HG03571 (cell line): ENCODE measurements at regions not wholly inside any gene's neighbourhood (a gene's known extent, or its start where the extent isn't known, plus 50 kb on each side); places are given as distances from the start of the nearest gene placed in this dataset.
"Not testable (repeated sequence)": the region's sequence is repeated elsewhere in the genome, so short reads cannot be mapped to it uniquely, and the experiment has no call there.

Experiments
- ATAC-seq: cut with Tn5 transposase; IDR thresholded peaks from one replicate; pipeline ENCODE4 v1.9.1; 2021; ENCODE audit not compliant: unreplicated experiment

DNA sequence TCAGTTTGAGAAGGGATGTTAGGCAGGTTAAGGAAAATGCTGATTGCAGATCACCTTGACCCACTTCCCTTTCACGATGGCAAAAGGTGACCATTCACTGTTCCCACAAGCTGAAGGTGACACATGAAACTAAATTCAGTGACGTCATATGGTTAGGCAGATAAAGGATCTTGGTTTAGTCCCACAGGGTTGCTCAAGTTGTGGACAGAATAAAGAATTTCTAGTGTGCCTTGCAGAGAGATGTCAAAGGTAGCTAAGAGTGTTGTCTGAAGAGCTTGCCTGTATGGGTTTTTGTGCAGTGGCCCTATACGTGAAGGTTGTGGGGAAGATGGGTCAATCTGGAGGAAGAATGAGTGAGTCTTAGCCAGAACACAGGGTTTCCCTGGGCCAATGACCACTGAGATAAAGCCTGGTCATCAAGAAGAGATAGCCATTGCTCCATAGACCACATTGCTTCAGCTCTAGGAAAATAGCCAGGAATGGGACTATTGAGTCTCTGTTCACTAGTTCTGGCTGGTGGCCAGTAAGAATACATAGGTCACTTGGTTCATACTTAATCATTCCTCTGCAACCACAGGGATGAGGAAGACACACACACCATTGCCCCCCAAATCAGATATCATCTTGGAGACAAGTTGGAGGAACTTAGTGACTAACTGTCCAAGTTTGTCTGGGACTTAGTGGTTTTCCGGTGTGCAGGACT lies 148.5 kb upstream of the ATXN1 start:
- ATAC-seq: no peak

DNA sequence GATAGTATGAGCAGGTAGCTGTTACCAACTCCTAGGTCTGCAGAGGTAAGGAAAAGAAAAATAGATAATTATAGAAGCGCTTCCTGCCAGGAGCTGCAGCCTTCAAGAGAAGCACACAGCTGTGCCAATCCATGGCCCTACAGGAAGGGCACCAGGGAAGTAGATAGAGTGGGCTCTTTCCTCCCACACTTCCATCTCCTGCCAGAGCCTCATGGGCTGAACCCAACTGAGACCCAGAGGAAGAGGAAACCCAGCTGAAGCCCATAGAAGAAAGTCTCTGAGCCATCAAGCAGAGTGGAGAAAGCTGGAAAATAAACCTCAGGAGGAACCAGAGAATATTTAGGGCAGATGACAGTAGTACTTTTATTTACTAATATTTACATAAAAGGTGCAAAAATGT lies 146.7 kb upstream of the ATXN1 start:
- no peak for ATAC-seq

DNA sequence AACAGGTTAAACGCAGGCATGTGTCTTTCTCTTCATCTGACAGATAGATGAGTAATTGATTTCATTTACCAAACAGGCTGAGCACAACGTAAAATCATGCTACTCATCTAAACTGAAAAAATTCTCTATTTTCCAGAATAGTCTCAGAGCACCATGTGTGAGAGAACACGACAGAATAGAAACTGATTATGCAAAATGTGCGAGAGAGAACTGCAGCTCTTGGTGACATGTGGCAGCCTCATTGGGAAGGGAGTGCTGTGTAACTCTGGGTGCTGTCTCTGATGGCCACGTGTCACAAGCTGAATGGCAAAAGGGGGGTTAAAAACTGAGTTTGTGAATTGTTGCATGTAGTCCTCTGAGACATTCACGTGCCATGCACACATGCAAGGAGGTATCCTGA lies 143.7 kb upstream of the ATXN1 start:
- ATAC-seq: no peak

DNA sequence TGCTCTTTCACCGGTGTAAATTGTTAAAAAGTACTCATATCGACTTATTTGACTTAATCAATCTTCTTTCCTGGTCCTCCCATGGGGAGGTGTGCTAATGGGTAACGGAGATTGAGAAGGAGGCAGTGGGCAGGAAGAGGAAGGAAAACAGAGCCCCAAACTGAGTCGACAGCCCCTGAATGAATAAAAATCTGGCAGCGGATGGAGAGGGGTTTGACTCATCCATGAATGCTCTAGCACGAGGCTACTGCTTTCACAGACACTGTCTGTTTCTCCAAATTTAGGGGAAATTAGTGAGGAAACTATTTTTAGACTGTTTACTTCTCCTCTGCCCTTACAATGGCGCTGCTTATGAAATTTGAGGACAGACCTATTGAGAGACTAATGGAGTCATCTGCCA lies 142.2 kb upstream of the ATXN1 start:
- no peak for ATAC-seq

DNA sequence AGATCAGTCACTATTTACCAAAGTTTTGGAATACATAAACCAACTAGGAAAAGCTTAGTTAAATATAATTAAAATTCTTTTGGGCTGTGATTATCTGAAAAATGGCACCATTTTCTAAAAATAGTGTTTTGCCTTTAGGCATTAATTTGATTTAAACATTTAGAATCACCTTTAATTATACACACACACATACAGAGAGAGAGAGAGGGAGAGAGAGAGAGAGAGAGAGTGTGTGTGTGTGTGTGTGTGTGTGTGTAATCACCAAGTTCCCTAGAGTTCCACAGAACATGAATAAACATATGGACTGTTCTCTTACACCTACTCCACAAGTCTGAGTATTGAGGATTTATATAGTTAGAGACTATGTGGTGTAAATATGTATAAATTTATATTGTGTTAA lies 141.2 kb upstream of the ATXN1 start:
- ATAC-seq: no peak

DNA sequence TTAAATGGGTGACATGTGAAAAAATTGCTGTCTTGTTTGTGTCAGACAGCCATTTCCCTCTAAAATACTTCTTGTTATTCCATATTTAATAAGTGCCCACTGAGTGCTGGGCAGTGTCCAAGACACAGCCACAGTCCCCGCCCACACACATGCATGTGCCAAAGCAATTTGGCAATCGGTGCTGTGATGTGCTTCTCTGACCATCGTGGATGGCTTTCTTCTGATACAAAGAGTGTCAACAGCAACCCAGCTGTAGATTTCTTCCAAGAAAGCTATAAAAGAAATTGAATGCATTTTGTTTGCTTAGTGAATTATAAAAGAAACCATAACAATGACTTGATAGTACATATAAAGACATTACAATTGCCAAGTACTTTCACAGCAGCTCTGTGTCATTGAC lies 140.5 kb upstream of the ATXN1 start:
- no peak for ATAC-seq

DNA sequence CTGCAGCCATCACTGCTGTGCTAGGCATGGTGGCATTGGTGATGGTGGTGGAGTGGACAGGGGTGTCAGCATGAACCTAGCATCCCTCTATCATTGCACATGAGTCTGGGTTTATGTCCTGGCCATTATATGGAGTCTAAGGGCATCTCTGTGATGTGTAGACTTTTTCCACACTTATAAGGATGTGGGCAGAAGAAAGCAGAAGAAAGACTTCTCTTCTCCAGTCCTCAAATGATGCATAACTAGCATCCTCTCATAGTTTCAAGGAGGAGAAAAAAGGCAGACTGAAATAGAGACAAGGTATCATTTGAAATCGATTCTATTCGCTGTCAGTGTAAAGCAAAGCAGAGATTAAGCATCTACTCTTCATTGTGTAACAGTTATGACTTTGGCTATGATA lies 140.0 kb upstream of the ATXN1 start:
- ATAC-seq: no peak

DNA sequence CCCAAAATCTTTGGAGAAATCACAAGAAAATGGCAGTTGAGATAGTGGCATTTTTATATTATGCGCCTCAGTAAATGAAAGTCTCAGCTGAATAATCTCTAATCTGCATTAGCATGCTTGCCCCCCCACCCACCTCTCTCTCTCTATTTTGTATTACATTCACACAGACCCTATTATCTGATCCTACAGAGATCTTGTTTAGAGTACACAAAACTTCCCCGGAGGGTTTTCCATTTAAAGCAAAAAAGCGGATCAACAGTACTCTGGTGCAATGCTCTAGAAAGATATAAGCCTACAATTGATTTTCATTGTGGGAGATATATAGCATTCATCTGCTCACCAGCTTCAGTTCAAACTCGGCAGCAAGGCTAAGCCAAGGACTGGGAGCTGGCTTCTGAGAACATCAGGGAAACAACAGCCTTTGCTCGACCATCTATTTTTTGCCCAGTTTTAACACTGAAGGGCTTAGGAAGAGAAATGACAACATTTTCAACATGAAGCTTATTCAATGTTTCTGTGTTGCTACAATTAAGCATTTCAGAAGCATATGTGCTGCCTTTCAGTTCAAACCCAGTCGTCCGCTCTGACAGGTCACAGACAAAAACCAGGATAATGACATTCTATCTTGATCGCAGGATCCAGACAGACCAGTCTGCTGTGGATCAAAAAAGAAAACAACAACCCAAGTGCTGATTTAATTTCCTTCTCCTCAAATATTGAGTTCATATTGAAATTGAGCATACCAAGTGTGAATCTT lies 137.6 kb upstream of the ATXN1 start:
- no peak for ATAC-seq

DNA sequence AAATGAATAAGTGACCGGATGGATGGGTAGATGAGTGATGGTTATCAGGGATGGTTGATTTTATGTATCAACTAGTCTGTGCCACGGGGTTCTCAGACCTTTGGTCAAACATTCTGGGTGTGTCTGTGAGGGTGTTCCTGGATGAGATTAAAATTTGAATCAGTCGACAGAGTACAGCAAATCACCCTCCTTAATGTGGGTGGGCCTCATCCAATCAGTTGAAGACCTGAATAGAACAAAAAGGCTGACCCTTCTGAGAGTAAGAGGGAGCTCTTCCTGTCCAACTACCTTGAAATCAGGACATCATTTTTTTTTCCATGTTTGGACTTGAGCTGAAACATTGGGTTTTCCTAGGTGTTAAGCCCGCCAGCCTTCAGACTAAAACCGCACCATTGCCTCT lies 136.4 kb upstream of the ATXN1 start:
- no peak for ATAC-seq

DNA sequence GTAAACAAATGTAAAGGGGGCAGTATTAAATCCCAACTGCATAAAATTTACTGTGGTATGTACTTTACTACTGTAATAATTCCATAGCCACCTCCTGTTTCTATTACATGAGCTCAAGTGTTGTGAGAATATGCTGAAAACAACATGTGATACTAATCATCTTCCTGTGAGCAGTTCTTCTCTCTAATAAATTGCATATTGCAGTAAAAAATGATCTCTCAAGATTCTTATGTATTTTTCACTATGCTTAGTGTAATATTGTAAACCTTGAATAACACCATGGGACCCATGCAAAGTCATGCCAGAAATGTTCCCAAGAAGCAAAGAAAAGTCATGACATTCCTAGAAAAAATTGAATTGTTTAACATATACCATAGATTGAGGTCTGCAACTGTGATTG lies 133.0 kb upstream of the ATXN1 start:
- ATAC-seq: no peak

DNA sequence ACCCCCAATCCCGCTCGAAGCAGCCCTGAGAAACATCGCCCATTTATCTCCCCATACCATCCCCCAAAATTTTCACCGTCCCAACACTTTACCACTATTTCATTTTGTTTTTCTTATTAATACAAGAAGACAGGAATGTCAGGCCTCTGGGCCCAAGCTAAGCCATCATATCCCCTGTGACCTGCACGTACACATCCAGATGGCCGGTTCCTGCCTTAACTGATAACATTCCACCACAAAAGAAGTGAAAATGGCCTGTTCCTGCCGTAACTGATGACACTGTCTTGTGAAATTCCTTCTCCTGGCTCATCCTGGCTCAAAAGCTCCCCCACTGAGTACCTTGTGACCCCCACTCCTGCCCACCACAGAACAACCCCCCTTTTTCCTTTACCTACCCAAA lies 129.8 kb upstream of the ATXN1 start:
- not testable (repeated sequence) for ATAC-seq

DNA sequence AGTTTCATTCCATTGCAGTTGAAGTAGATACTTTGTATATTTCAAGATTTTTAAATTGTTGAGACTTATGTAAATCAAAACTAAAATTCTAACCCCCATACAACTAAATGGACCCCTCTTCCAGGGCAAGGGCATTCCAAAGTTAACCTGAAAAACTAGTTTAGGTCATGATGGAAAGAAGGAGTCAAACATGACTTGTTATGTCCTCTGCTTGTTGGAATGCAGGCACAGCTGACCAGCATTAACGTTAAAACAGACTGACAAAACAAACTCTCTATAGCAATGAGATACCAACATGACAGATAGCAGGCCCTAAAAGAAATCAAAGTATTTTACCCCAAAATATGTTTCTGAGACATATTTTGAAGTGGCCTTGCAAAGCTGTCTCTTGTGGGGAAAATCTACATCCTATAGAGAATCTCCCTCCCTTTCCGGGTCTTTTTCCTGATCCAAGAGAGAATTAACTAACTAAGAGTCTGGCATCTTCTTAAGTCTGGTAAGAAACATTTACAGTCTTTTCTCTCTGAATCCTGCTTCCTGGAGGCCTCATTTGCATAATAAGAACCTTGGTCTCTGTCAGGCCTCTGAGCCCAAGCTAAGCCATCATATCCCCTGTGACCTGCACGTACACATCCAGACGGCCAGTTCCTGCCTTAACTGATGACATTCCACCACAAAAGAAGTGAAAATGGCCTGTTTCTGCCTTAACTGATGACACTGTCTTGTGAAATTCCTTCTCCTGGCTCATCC lies 124.3 kb upstream of the ATXN1 start:
- no peak for ATAC-seq

DNA sequence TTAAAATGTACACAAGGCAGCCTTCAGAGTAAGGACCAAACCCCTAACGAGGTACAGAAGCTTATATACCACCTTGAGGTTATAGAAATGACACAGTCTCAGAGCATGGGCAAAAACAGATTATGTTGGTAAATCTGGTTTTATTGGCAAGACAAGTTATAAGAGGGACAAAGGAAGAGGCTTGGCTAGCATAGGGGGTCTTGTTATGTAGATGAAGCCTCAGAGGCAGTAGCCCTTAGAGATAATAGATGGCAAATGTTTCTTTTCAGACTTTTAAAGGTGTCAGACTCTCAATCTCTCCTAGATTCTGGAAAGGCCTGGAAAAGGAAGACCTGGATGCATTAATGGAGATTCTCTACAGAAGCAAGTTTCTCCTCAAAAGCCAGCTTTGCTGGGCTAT lies 123.3 kb upstream of the ATXN1 start:
- no peak for ATAC-seq

DNA sequence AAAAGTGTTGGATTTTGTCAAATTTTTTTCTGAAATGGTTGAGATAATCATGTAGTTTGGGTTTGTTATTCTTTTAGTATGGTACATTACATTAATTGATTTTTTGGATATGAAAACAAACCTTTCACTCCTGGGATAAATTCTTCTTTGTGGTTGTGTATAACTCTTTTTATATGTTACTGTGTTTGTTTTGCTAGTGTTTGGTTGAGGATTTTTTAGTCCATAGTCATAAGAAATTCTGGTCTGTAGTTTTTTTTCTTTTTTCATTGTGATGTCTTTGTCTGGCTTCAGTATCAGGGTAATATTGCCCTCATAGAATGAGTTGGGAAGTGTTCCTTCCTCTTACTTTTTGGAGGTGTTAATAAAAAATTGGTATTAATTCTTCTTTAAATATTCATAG lies 122.2 kb upstream of the ATXN1 start:
- no peak for ATAC-seq

DNA sequence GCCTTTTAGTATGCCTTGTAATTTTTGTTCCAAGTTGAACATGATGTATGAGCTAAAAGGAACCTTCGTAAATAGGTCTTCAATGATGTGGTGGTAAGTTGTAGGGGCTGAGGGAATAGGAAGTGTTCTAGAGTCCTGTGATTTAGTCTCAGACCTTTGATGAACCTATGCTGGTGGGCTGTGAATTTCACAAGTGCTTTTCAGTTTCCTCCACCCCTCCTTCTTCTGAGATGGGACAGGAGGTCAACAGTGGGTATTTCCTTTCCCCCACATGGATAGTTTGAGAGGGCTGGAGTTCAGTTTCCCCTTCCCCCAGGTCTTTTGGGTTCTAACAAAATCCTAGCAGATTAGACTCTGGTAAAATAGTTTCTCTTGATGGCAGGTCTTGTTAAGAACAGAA lies 121.0 kb upstream of the ATXN1 start:
- ATAC-seq: no peak

DNA sequence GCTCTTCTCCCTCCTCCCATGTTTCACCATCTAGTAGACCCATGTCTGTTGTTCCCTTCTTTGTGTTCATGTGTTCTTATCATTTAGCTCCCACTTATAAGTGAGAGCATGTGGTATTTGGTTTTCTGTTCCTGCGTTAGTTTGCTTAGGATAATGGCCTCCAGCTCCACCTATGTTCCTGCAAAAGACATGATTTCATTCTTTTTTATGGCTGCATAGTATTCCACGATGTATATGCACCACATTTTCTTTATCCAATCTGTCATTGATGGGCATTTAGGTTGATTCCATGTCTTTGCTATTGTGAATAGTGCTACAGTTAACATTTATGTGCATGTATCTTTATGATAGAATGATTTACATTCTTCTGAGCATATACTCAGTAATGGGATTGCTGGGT lies 115.6 kb upstream of the ATXN1 start:
- not testable (repeated sequence) for ATAC-seq

DNA sequence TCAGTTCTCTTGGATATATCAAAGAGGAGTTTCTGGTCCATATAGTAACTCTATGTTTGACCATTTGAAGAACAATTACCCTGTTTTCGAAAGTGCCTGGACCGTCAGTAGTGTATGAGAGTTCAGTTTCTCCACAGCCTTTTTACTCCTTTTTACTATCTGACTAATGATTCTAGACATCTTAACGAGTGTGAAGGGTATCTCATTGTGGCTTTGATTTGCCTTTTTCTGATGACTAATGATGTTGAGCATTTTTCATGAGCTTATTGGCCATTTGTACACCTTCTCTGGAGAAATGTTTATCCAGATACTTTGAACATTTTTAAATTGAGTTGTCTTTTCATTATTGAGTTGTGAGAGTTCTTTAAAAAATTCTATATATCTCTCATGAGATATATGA lies 114.9 kb upstream of the ATXN1 start:
- no peak for ATAC-seq

DNA sequence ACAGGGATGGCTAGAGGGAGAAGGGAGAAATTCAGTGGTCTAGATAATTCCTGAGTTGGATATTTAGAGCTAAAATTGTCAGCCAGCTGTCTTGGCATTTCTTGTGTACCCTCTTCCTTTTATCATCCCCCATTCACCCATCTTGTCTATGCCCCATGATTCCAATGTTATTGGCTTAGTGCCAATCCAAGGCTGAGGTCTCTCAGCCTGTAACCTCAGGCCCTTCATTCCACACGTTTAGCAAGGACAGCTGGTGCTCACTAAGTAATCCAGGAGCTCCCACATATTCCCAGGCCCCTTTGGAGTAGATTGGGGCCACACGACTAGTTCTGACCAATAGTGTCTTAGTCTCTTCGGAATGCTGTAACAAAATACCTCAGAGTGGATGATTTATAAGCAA lies 112.4 kb upstream of the ATXN1 start:
- no peak for ATAC-seq

DNA sequence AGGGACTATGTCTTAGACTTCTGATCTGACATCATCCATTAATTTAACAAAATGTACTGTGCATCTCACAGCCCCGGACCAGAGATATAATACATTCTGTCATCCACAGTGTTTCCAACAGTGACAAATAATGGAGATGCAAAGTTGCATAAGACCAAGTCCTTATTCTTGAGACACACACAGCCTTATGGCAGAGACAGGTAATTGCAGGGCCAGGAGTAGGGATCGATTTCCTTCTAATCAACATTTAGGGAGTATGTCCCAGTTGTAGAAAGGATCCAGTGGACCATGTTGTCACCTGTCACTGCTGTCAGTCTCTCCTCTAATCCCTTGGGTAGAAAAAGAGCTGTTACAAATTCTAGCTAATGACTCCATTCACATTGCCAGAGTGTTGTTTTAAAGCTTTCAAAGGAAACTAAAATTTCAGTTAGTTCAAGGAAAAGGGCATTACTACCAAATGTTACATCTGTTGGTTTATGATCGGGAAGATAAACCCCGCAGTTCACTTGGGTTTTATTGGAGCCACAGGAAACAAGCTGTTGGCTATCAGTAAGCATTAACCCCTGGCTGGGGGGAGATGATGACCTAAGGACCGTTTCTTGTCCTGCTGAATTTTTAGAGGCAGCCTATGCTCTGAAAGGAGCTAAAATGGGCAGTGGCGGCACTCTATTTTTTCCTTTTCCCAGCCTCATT lies 111.4 kb upstream of the ATXN1 start:
- no peak for ATAC-seq

DNA sequence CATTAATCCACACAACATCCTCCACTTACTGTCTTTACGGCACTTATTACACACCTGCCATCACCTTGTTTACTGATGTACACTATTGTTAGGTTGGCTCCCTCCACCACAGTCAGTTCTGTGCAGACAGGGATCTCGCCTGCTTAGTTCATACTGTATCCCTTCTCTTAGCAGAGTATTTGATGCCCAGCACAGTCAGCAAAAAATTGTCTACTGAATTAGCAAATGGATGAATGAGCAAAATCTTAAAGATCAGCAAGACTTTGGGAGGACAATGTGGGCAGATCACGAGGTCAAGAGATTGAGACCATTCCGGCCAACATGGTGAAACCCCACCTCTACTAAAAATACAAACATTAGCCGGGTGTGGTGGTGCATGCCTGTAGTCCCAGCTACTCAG lies 109.8 kb upstream of the ATXN1 start:
- ATAC-seq: no peak

DNA sequence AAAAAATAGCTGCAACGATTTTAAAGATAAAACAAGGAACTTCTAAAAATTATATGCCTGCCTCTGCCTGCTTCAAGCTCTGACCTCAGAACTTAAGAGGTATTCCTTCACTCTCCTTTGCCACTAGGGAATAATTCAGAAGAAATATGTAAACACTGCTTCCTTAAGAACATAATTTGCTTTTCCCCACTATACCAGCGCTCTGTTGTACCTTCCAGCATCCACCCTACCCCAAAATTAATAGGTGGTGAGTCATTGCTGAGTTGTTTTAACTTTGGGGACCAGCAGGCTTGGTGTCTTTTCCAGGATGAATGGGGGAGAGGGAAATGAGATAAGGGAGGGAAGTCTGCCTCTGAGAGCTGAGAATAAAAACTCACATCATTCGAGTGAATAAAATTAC lies 107.7 kb upstream of the ATXN1 start:
- ATAC-seq: no peak
